ENCODE measurements at regions not wholly inside any gene's neighbourhood (a gene's known extent, or its start where the extent isn't known, plus 50 kb on each side); places are given as distances from the start of the nearest gene placed in this dataset.

GRCh38 chr11:130593064-130593463 is 144.6 kb downstream of the ADAMTS15 start:
- no peak overlapping the region for H3K27ac ChIP-seq
- no peak for DNase-seq (ENCODE audit: low spot score)
- TF ChIP-seq CTCF (conservative IDR thresholded peaks at IDR 0.05; ENCODE audit: low read depth) = no peak
- POLR2A ChIA-PET (ENCODE audit: low non-redundant PET) = interaction anchor here (0.5 kb wide), 1 partner anchor 8 kb away, joined by 5 read pairs; no protein-coding TSS in a partner anchor
- CTCF ChIA-PET = interaction anchor here (0.6 to 0.7 kb wide), 2 partner anchors 221 to 269 kb away, joined by 3 to 4 read pairs; no protein-coding TSS in a partner anchor

GRCh38 chr11:130598433-130598832 is 150.0 kb downstream of the ADAMTS15 start:
- no peak overlapping the region for H3K27ac ChIP-seq

GRCh38 chr11:130599073-130599654 is 150.7 kb downstream of the ADAMTS15 start:
- H3K27ac ChIP-seq = no peak overlapping the region
- DNase-seq (ENCODE audit: low spot score) = no peak
- ChIA-PET POLR2A (ENCODE audit: low non-redundant PET) (no interaction called here), CTCF (interaction anchor here (0.5 kb wide), 1 partner anchor 440 kb away, joined by 4 read pairs; no protein-coding TSS in a partner anchor)
- no peak for TF ChIP-seq CTCF (conservative IDR thresholded peaks at IDR 0.05; ENCODE audit: low read depth)

More at GRCh38 chr11:130598433-130598832, 150.0 kb downstream of the ADAMTS15 start:
- TF ChIP-seq CTCF (conservative IDR thresholded peaks at IDR 0.05; ENCODE audit: low read depth) = no peak
- DNase-seq (ENCODE audit: low spot score) = no peak
- ChIA-PET POLR2A (ENCODE audit: low non-redundant PET) (no interaction called here), CTCF (interaction anchor here (0.6 kb wide), 2 partner anchors 55 to 451 kb away, joined by 4 read pairs; no protein-coding TSS in a partner anchor)

GRCh38 chr11:130600139-130600538 is 151.7 kb downstream of the ADAMTS15 start:
- H3K27ac ChIP-seq = no peak overlapping the region
- no peak for TF ChIP-seq CTCF (conservative IDR thresholded peaks at IDR 0.05; ENCODE audit: low read depth)
- ChIA-PET POLR2A (ENCODE audit: low non-redundant PET) (no interaction called here), CTCF (interaction anchor here (0.5 to 0.8 kb wide), 2 partner anchors 165 to 439 kb away, joined by 3 to 4 read pairs; no protein-coding TSS in a partner anchor)
- DNase-seq (ENCODE audit: low spot score) = no peak

- POLR2A ChIA-PET (ENCODE audit: low non-redundant PET) = no interaction called here
- DNase-seq (ENCODE audit: low spot score) = no peak
- no peak overlapping the region for H3K27ac ChIP-seq
- no peak for TF ChIP-seq CTCF (conservative IDR thresholded peaks at IDR 0.05; ENCODE audit: low read depth)
- CTCF ChIA-PET = no interaction called here
These were observed 152.2 kb downstream of the ADAMTS15 start for GRCh38 chr11:130600616-130601015.

GRCh38 chr11:130601141-130601540 is 152.7 kb downstream of the ADAMTS15 start:
- no peak overlapping the region for H3K27ac ChIP-seq
- no peak for TF ChIP-seq CTCF (conservative IDR thresholded peaks at IDR 0.05; ENCODE audit: low read depth)
- ChIA-PET POLR2A (ENCODE audit: low non-redundant PET) (no interaction called here), CTCF (no interaction called here)
- no peak for DNase-seq (ENCODE audit: low spot score)

Measured in RWPE1 (cell line).